H1 (cell line): ENCODE measurements at regions not wholly inside any gene's neighbourhood (a gene's known extent, or its start where the extent isn't known, plus 50 kb on each side); places are given as distances from the start of the nearest gene placed in this dataset.

Experiments
- CTCF ChIA-PET: fragments of 300-600 bp; sonication (Branson Sonifier 250); formaldehyde crosslinking; loops from one replicate; lab custom pipeline; 2021; ENCODE audit not compliant: partially characterized antibody; lab: Charles Lee
- POLR2A ChIA-PET: fragments of 300-600 bp; sonication (Branson Sonifier 250); formaldehyde crosslinking; loops from one replicate; lab custom pipeline; 2021; ENCODE audit warnings: inconsistent platforms; ENCODE audit not compliant: partially characterized antibody; lab: Charles Lee
- DNase-seq, 2 experiments: peaks; one replicate each; pipeline versions ENCODE4 v3.0.0 to v3.0.0-alpha.2; 2010 to 2022; ENCODE audit warnings: low spot score in 2 of 2, low read depth in 1 of 2, mixed read lengths in 1 of 2
- FAIRE-seq: peaks from 2 replicates; lab custom pipeline; 2011; peaks lifted over from hg19 to GRCh38; lab: Jason Lieb, UNC
- H2AFZ ChIP-seq: 2 replicates; pipeline ENCODE4 v1.8.1; 2012; ENCODE audit warnings: low read length, inconsistent platforms
- H2AK5ac ChIP-seq: 2 replicates; pipeline ENCODE4 v1.6.1; 2013; ENCODE audit warnings: low read depth, low read length
- H2BK120ac ChIP-seq: replicated peaks from 2 replicates; pipeline ENCODE3; 2013; ENCODE audit warnings: low read depth, low read length, inconsistent platforms
- H2BK12ac ChIP-seq: 2 replicates; pipeline ENCODE4 v1.6.1; 2013; ENCODE audit warnings: low read depth, low read length
- H2BK15ac ChIP-seq: 2 replicates; pipeline ENCODE4 v1.6.1; 2013; ENCODE audit warnings: low read length
- H2BK20ac ChIP-seq: 2 replicates; pipeline ENCODE4 v1.6.1; 2013; ENCODE audit warnings: low read length
- H2BK5ac ChIP-seq: 2 replicates; pipeline ENCODE4 v1.6.1; 2013; ENCODE audit warnings: low read depth, low read length
- H3K14ac ChIP-seq: 2 replicates; pipeline ENCODE4 v1.6.1; 2013; ENCODE audit warnings: inconsistent platforms; ENCODE audit not compliant: insufficient read length
- H3K18ac ChIP-seq: 2 replicates; pipeline ENCODE4 v1.6.1; 2013; ENCODE audit warnings: low read length; ENCODE audit errors: extremely low read depth
- H3K23ac ChIP-seq: 2 replicates; pipeline ENCODE4 v1.6.1; 2013; ENCODE audit warnings: inconsistent platforms; ENCODE audit not compliant: insufficient read length
- H3K23me2 ChIP-seq: 2 replicates; pipeline ENCODE4 v1.6.1; 2013; ENCODE audit warnings: low read depth, low read length
- H3K27ac ChIP-seq: 2 replicates; pipeline ENCODE4 v1.6.1; 2011; ENCODE audit warnings: low read depth, low read length, inconsistent platforms
- H3K27me3 ChIP-seq, 4 experiments: replicated peaks in 1 of 4; 1 replicate in 1 of 4; 2 replicates in 3 of 4; pipeline versions ENCODE4 v1.6.1 to v1.8.1; 2011 to 2013; ENCODE audit warnings: low read length in 3 of 4, mild to moderate bottlenecking in 3 of 4, inconsistent platforms in 2 of 4, mixed read lengths in 2 of 4, moderate library complexity in 1 of 4; ENCODE audit not compliant: control insufficient read depth in 3 of 4, insufficient read depth in 3 of 4; ENCODE audit errors: extremely low read depth in 1 of 4
- H3K36me3 ChIP-seq, 4 experiments: 2 replicates each; pipeline versions ENCODE4 v1.6.1 to v1.8.1; 2011 to 2013; ENCODE audit warnings: mild to moderate bottlenecking in 4 of 4, low read length in 3 of 4, moderate library complexity in 2 of 4, control low read depth in 1 of 4, inconsistent platforms in 1 of 4; ENCODE audit not compliant: insufficient read depth in 4 of 4, control insufficient read depth in 2 of 4
- H3K4ac ChIP-seq: replicated peaks from 2 replicates; pipeline ENCODE3; 2013; ENCODE audit warnings: low read length, low read depth, mixed read lengths, inconsistent platforms; ENCODE audit not compliant: insufficient read length
- H3K4me1 ChIP-seq, 4 experiments: replicated peaks in 1 of 4; 1 replicate in 1 of 4; 2 replicates in 3 of 4; pipeline versions ENCODE4 v1.6.1 to v1.8.1; 2011 to 2013; ENCODE audit warnings: low read length in 3 of 4, inconsistent platforms in 2 of 4, mixed read lengths in 1 of 4; ENCODE audit not compliant: insufficient read depth in 4 of 4, control insufficient read depth in 3 of 4
- H3K4me2 ChIP-seq, 2 experiments: 2 replicates each; pipeline versions ENCODE4 v1.6.1 to v1.8.1; 2011 to 2013; ENCODE audit warnings: low read depth in 2 of 2, low read length in 2 of 2, control low read depth in 1 of 2, inconsistent platforms in 1 of 2, mild to moderate bottlenecking in 1 of 2; ENCODE audit not compliant: insufficient read depth in 1 of 2
- H3K4me3 ChIP-seq, 4 experiments: fragments of 200-600, 300-600 bp in 1 of 4; sonication (generic), shearing (Covaris generic), sonication (Bioruptor Twin) in 1 of 4; 2 replicates each; pipeline versions ENCODE4 v1.5.1 to v1.8.1; 2011 to 2016; ENCODE audit warnings: low read length in 4 of 4, low read depth in 3 of 4, control low read depth in 2 of 4, inconsistent platforms in 2 of 4, mild to moderate bottlenecking in 2 of 4, mixed read lengths in 1 of 4, moderate library complexity in 1 of 4; ENCODE audit not compliant: insufficient read depth in 2 of 4; ENCODE audit errors: extremely low read depth in 1 of 4
- H3K56ac ChIP-seq: replicated peaks from 2 replicates; pipeline ENCODE3; 2013; ENCODE audit warnings: low read depth, mild to moderate bottlenecking, mixed read lengths, low read length, inconsistent platforms; ENCODE audit not compliant: insufficient read length
- H3K79me1 ChIP-seq: 2 replicates; pipeline ENCODE4 v1.6.1; 2013; ENCODE audit warnings: low read depth, low read length, control low read depth
- H3K79me2 ChIP-seq, 2 experiments: 2 replicates each; pipeline versions ENCODE4 v1.6.1 to v1.8.1; 2012 to 2013; ENCODE audit warnings: low read length in 2 of 2, mild to moderate bottlenecking in 2 of 2, inconsistent platforms in 1 of 2; ENCODE audit not compliant: insufficient read depth in 2 of 2, control insufficient read depth in 1 of 2
- H3K9ac ChIP-seq, 4 experiments: replicated peaks in 1 of 4; 1 replicate in 1 of 4; 2 replicates in 3 of 4; pipeline versions ENCODE4 v1.6.1 to v1.8.1; 2011 to 2013; ENCODE audit warnings: low read depth in 3 of 4, low read length in 3 of 4, control low read depth in 2 of 4, mild to moderate bottlenecking in 2 of 4, moderate library complexity in 2 of 4, inconsistent platforms in 1 of 4; ENCODE audit errors: extremely low read depth in 1 of 4
- H3K9me3 ChIP-seq, 2 experiments: 2 replicates each; pipeline versions ENCODE4 v1.6.1 to v1.8.1; 2012 to 2013; ENCODE audit warnings: mild to moderate bottlenecking in 2 of 2, moderate library complexity in 2 of 2, control low read depth in 1 of 2, inconsistent platforms in 1 of 2, low read depth in 1 of 2, low read length in 1 of 2, mixed read lengths in 1 of 2; ENCODE audit not compliant: insufficient read depth in 2 of 2
- H4K20me1 ChIP-seq, 2 experiments: replicated peaks in 1 of 2; 2 replicates each; pipeline versions ENCODE3 to v1.8.1; 2011 to 2013; ENCODE audit warnings: inconsistent platforms in 2 of 2, low read length in 2 of 2, mild to moderate bottlenecking in 1 of 2; ENCODE audit not compliant: insufficient read depth in 2 of 2, control insufficient read depth in 1 of 2
- H4K5ac ChIP-seq: 2 replicates; pipeline ENCODE4 v1.6.1; 2013; ENCODE audit warnings: low read length, low read depth, mixed read lengths, inconsistent platforms; ENCODE audit not compliant: insufficient read length
- H4K8ac ChIP-seq: 2 replicates; pipeline ENCODE4 v1.8.0; 2013; ENCODE audit warnings: mild to moderate bottlenecking, moderate library complexity, low read length, inconsistent platforms; ENCODE audit not compliant: insufficient read depth; ENCODE audit errors: extremely low read depth
- H4K91ac ChIP-seq: replicated peaks from 2 replicates; pipeline ENCODE3; 2013; ENCODE audit warnings: low read length, mixed read lengths, inconsistent platforms; ENCODE audit not compliant: insufficient read length
- ASH2L ChIP-seq: fragments of 200-600, 300-600 bp; sonication (generic); IDR thresholded peaks from one replicate; pipeline ENCODE4 v1.7.1; 2017; ENCODE audit warnings: low read length
- CBX8 ChIP-seq: fragments of 300-800, 300-1000 bp; sonication (generic); IDR thresholded peaks from 2 replicates; pipeline ENCODE4 v1.7.1; 2016; ENCODE audit warnings: low read depth, low read length, borderline replicate concordance
- CHD2 ChIP-seq: IDR thresholded peaks from 2 replicates; pipeline ENCODE4 v1.6.1; 2012; ENCODE audit warnings: low read length, improper control_type of control experiment
- CREB1 ChIP-seq: IDR thresholded peaks from 2 replicates; pipeline ENCODE4 v1.6.1; 2012; ENCODE audit warnings: inconsistent platforms
- JUN ChIP-seq: IDR thresholded peaks from 2 replicates; pipeline ENCODE4 v1.6.1; 2011; ENCODE audit warnings: low read depth, mild to moderate bottlenecking, improper control_type of control experiment, low read length
- KDM1A ChIP-seq: fragments of 200-600, 300-600 bp; sonication (generic); IDR thresholded peaks from 2 replicates; pipeline ENCODE4 v1.7.1; 2016; ENCODE audit warnings: mild to moderate bottlenecking, low read length, borderline replicate concordance
- NANOG ChIP-seq: IDR thresholded peaks from 2 replicates; pipeline ENCODE4 v1.6.1; 2011; ENCODE audit warnings: low read length, low read depth, mild to moderate bottlenecking, inconsistent platforms; ENCODE audit not compliant: insufficient read depth, poor library complexity, severe bottlenecking
- POLR2A ChIP-seq, 2 experiments: IDR thresholded peaks; 1 replicate in 1 of 2; 2 replicates in 1 of 2; pipeline ENCODE4 v1.6.1; 2011; ENCODE audit warnings: low read depth in 2 of 2, low read length in 2 of 2, mild to moderate bottlenecking in 2 of 2; ENCODE audit errors: control extremely low read depth in 1 of 2
- POLR2AphosphoS5 ChIP-seq: IDR thresholded peaks from 2 replicates; pipeline ENCODE4 v1.6.1; 2011; ENCODE audit warnings: low read depth, low read length
- RAD21 ChIP-seq, 2 experiments: IDR thresholded peaks in 1 of 2; conservative IDR thresholded peaks in 1 of 2; 2 replicates each; pipeline ENCODE4 v1.6.1; 2011; ENCODE audit warnings: low read depth in 2 of 2, low read length in 2 of 2, improper control_type of control experiment in 1 of 2, inconsistent platforms in 1 of 2, mild to moderate bottlenecking in 1 of 2, moderate library complexity in 1 of 2
- SP2 ChIP-seq: IDR thresholded peaks from 2 replicates; pipeline ENCODE4 v1.6.1; 2012; ENCODE audit warnings: mild to moderate bottlenecking, low read length, inconsistent platforms
- TBP ChIP-seq: IDR thresholded peaks from 2 replicates; pipeline ENCODE4 v1.6.1; 2011; ENCODE audit warnings: low read depth, low read length, improper control_type of control experiment
- TEAD4 ChIP-seq: IDR thresholded peaks from 2 replicates; pipeline ENCODE4 v1.6.1; 2012; ENCODE audit warnings: low read depth, low read length, inconsistent platforms, mixed read lengths
- whole genome bisulfite sequencing, 2 experiments: shearing (Covaris generic) in 1 of 2; methylation state at CpG; one replicate each; pipeline versions ENCODE4 v1.1.6 to v1.1.7; 2013 to 2015; ENCODE audit warnings: low lambda C conversion rate in 2 of 2, mixed read lengths in 2 of 2, inconsistent platforms in 1 of 2, low coverage in 1 of 2, missing lambda C conversion rate in 1 of 2; ENCODE audit not compliant: insufficient replicate concordance in 2 of 2, insufficient coverage in 1 of 2, insufficient read length in 1 of 2; ENCODE audit errors: extremely low coverage in 1 of 2, missing lambda C conversion rate in 1 of 2; 5-methylcytosine and 5-hydroxymethylcytosine counted together
- TF ChIP-seq, protein P1 (sequence below): IDR thresholded peaks from 2 replicates; pipeline ENCODE4 v1.6.1; 2012; ENCODE audit warnings: inconsistent platforms
- TF ChIP-seq, protein P2 (sequence below): IDR thresholded peaks from 2 replicates; pipeline ENCODE4 v1.6.1; 2011; ENCODE audit warnings: low read length, improper control_type of control experiment

GRCh38 chr5:20230010-20230409 is 242.0 kb upstream of the CDH18 start:
- H3K9me3 ChIP-seq = no peaks in the 10 kb centered on the region
- no peaks in the 10 kb centered on the region for H3K79me1 ChIP-seq
- ChIA-PET POLR2A (no interaction called here), CTCF (interaction anchor here (0.6 kb wide), 1 partner anchor 139 kb away, joined by 3 read pairs; no protein-coding TSS in a partner anchor)
- no peaks in the 10 kb centered on the region for H3K27me3 ChIP-seq
- no peak overlapping the region for H2AK5ac ChIP-seq
- no peak overlapping the region for H3K4ac ChIP-seq
- no peak overlapping the region for H3K14ac ChIP-seq
- no peak overlapping the region for H2BK12ac ChIP-seq
- H3K56ac ChIP-seq = no peak overlapping the region
- no peaks in the 10 kb centered on the region for H3K79me2 ChIP-seq
- no peaks in the 10 kb centered on the region for H3K23me2 ChIP-seq
- H4K91ac ChIP-seq = no peak overlapping the region
- H3K36me3 ChIP-seq = no peaks in the 10 kb centered on the region
- H3K4me2 ChIP-seq = no peak overlapping the region
- no peak overlapping the region for H2BK15ac ChIP-seq
- no peak overlapping the region for H2AFZ ChIP-seq
- no peak overlapping the region for H4K5ac ChIP-seq
- H3K4me1 ChIP-seq = no peaks in the 10 kb centered on the region
- FAIRE-seq (no peak), DNase-seq (no peak)
- no peak overlapping the region for H2BK20ac ChIP-seq
- no peak overlapping the region for H4K8ac ChIP-seq
- 86% methylated on average over 1 of the region's 1 CpG; no CpG with 5 or more reads in 1 of the 2 experiments for WGBS, 2 experiments
- H3K4me3 ChIP-seq = no peak overlapping the region
- no peak overlapping the region for H2BK5ac ChIP-seq
- no peak overlapping the region for H3K18ac ChIP-seq
- no peak overlapping the region for H2BK120ac ChIP-seq
- H3K23ac ChIP-seq = no peak overlapping the region
- no peak overlapping the region for H3K9ac ChIP-seq
- H3K27ac ChIP-seq = no peak overlapping the region
- H4K20me1 ChIP-seq = no peaks in the 10 kb centered on the region
- no peak for TF ChIP-seq NANOG
- TF ChIP-seq, protein P1, sequence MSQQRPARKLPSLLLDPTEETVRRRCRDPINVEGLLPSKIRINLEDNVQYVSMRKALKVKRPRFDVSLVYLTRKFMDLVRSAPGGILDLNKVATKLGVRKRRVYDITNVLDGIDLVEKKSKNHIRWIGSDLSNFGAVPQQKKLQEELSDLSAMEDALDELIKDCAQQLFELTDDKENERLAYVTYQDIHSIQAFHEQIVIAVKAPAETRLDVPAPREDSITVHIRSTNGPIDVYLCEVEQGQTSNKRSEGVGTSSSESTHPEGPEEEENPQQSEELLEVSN = no peak
- TF ChIP-seq KDM1A = no peak
- TF ChIP-seq CBX8 = no peak
- TF ChIP-seq, protein P2, sequence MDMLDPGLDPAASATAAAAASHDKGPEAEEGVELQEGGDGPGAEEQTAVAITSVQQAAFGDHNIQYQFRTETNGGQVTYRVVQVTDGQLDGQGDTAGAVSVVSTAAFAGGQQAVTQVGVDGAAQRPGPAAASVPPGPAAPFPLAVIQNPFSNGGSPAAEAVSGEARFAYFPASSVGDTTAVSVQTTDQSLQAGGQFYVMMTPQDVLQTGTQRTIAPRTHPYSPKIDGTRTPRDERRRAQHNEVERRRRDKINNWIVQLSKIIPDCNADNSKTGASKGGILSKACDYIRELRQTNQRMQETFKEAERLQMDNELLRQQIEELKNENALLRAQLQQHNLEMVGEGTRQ = no peak
- TF ChIP-seq POLR2AphosphoS5 = no peak
- no peak for TF ChIP-seq RAD21 (IDR thresholded peaks at IDR 0.05 in 1 of 2, conservative IDR thresholded peaks at IDR 0.05 in 1 of 2; ENCODE audit: low read depth in 2 of 2, low read length in 2 of 2)
- TF ChIP-seq POLR2A (IDR thresholded peaks at IDR 0.05; ENCODE audit: control extremely low read depth in 1 of 2, low read depth in 2 of 2, low read length in 2 of 2) = no peak
- no peak for TF ChIP-seq CREB1
- no peak for TF ChIP-seq SP2
- no peak for TF ChIP-seq TEAD4
- TF ChIP-seq CHD2 = no peak
- no peak for TF ChIP-seq ASH2L
- no peak for TF ChIP-seq JUN
- no peak for TF ChIP-seq TBP
